ENCODE measurements at regions not wholly inside any gene's neighbourhood (a gene's known extent, or its start where the extent isn't known, plus 50 kb on each side); places are given as distances from the start of the nearest gene placed in this dataset.

DNA sequence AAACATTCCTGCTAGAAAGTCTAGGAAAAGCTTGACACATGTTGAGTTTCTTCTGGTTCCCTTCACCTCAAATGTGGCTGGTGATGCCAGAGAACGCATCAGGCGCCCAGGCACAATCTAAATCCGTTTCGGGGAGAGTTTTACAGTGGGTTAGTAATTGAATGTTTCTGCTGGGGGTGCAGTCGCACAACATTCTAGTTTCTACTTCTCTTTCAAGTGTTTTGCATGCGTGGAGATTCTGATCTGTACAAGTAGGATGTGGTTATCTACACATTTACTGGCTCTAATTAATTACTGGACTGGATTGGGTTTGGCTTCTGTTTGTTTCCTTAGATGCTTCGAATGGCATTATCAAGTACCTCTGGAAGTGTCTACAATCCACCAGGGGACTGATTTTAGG is 173.8 kb downstream of the TMEM26 start:
- TF ChIP-seq, protein P1, sequence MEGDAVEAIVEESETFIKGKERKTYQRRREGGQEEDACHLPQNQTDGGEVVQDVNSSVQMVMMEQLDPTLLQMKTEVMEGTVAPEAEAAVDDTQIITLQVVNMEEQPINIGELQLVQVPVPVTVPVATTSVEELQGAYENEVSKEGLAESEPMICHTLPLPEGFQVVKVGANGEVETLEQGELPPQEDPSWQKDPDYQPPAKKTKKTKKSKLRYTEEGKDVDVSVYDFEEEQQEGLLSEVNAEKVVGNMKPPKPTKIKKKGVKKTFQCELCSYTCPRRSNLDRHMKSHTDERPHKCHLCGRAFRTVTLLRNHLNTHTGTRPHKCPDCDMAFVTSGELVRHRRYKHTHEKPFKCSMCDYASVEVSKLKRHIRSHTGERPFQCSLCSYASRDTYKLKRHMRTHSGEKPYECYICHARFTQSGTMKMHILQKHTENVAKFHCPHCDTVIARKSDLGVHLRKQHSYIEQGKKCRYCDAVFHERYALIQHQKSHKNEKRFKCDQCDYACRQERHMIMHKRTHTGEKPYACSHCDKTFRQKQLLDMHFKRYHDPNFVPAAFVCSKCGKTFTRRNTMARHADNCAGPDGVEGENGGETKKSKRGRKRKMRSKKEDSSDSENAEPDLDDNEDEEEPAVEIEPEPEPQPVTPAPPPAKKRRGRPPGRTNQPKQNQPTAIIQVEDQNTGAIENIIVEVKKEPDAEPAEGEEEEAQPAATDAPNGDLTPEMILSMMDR (IDR thresholded peaks at IDR 0.05) = no peak
- TF ChIP-seq POLR2A (IDR thresholded peaks at IDR 0.05) = no peak

All from testis (tissue), 2 donors.